Large intestine (tissue), 3 donors: ENCODE measurements at regions not wholly inside any gene's neighbourhood (a gene's known extent, or its start where the extent isn't known, plus 50 kb on each side); places are given as distances from the start of the nearest gene placed in this dataset.

Source experiments
- DNase-seq, 2 donors: peaks; one replicate each; pipeline versions ENCODE4 v3.0.0 to v3.0.0-alpha.2; 2013
- H3K27ac ChIP-seq: one replicate; pipeline ENCODE4 v1.5.1; 2013; ENCODE audit warnings: low read length
- H3K27me3 ChIP-seq: 2 replicates; pipeline ENCODE4 v1.6.1; 2013; ENCODE audit warnings: low read length; ENCODE audit not compliant: control insufficient read depth, insufficient read depth
- H3K36me3 ChIP-seq: 2 replicates; pipeline ENCODE4 v1.6.1; 2013; ENCODE audit warnings: low read length; ENCODE audit not compliant: control insufficient read depth, insufficient read depth
- H3K4me1 ChIP-seq: one replicate; pipeline ENCODE4 v1.6.1; 2013; ENCODE audit warnings: low read length; ENCODE audit not compliant: control insufficient read depth, insufficient read depth
- H3K4me3 ChIP-seq: one replicate; pipeline ENCODE4 v1.5.1; 2013; ENCODE audit warnings: low read length
- H3K9me3 ChIP-seq: one replicate; pipeline ENCODE4 v1.6.1; 2013; ENCODE audit warnings: mild to moderate bottlenecking, low read depth, low read length, moderate library complexity; ENCODE audit not compliant: control insufficient read depth
- WGBS: methylation state at CpG from one replicate; pipeline ENCODE4 v1.1.5; 2013; ENCODE audit warnings: low lambda C conversion rate; ENCODE audit not compliant: insufficient coverage; 5-methylcytosine and 5-hydroxymethylcytosine counted together

DNA sequence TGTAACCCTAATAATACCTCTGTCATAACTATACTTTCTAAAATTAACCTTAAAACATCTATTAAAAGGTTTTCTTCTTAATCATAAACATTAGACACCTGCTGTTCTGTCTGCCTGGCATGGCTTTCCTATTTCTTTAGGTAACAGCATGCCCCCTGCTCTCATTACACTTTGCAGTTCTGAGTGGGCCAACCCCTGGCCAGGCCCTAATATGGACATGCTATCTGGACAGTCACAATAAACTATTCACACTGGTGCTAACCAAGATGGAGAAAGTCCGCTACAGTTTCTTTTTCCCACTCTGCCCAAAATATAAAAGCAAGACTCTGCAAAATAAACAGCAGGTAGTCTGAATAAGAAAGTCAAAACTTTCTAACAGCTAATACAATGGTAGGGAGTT, 84.0 kb downstream of the ELAPOR2 start:
- H3K27ac ChIP-seq: no peak overlapping the region
- H3K36me3 ChIP-seq: no peaks in the 10 kb centered on the region
- WGBS: no CpG with 5 or more reads among the region's 1 CpG
- H3K4me3 ChIP-seq: no peak overlapping the region
- H3K9me3 ChIP-seq: no peaks in the 10 kb centered on the region
- no peak for DNase-seq
- H3K27me3 ChIP-seq: no peaks in the 10 kb centered on the region
- peaks cover 17% of the 10 kb centered on the region for H3K4me1 ChIP-seq

DNA sequence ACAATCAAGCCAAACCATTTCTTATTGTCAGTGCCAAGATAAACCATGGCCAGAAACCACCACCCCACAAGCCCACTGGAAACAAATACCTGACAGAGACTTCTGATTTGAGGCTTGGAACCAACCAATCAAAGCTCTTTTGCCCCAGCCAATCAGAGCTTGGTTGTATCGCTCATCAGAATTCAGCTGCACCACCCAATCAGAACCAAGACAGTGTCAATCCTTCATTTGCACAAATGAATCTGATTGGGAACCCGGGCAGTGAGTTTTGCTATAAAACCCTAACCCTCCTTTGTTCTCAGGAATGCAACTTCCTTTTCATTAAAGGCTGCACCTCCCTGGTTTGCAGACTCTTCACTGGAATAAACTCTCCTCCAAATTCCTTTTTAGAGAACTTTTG, 87.4 kb downstream of the ELAPOR2 start:
- Histone ChIP-seq H3K27ac (no peak overlapping the region), H3K27me3 (no peaks in the 10 kb centered on the region), H3K4me3 (no peak overlapping the region), H3K36me3 (no peaks in the 10 kb centered on the region), H3K9me3 (no peaks in the 10 kb centered on the region), H3K4me1 (peaks cover 6% of the 10 kb centered on the region)
- DNase-seq: no peak
- no CpG with 5 or more reads among the region's 2 CpGs for WGBS

DNA sequence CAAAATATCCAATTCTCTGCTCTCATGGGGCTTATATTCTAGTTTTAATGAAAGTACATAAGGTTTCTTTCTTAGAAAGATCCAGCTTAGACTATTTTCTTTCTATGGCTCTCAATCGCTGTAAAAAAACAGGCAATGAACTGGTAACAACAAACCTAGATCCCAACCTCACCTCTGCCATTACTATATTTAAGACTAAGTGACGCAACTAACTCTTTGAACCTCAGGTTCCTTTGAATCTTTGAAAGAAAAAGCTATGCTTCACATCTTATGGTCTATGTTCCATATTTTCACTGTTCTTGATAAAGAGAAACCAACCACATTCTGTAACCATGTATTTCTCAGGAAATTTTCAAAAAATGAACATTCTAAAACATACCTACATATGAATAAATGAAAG, 88.5 kb downstream of the ELAPOR2 start:
- Histone ChIP-seq H3K4me3 (no peak overlapping the region), H3K27ac (no peak overlapping the region), H3K36me3 (no peaks in the 10 kb centered on the region), H3K4me1 (peaks cover 6% of the 10 kb centered on the region), H3K9me3 (no peaks in the 10 kb centered on the region), H3K27me3 (no peaks in the 10 kb centered on the region)
- DNase-seq: no peak
- 100% methylated on average over 1 of the region's 2 CpGs for WGBS

DNA sequence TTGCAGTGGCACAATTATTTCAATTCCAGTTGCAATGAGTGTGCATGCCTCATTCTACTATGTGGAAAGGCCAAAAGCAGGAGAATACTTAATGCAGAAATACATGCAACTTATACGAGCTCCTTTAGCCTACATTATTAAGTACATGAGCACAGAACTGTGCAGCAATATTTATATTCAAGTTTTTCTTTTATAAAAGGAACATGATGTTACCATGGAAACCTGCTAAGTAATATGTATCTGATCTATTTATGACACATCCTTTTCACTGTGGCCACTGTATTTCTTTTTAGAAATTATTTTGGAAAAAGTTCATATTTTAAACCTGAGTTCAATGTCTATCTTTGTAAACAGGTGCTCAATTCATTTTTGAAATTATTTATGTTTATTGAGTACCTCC, 88.9 kb downstream of the ELAPOR2 start:
- no peak overlapping the region for H3K27ac ChIP-seq
- no peak overlapping the region for H3K4me3 ChIP-seq
- no peaks in the 10 kb centered on the region for H3K36me3 ChIP-seq
- DNase-seq: no peak
- H3K9me3 ChIP-seq: no peaks in the 10 kb centered on the region
- no peaks in the 10 kb centered on the region for H3K27me3 ChIP-seq
- peaks cover 2% of the 10 kb centered on the region for H3K4me1 ChIP-seq
- WGBS: no CpG with 5 or more reads among the region's 1 CpG

DNA sequence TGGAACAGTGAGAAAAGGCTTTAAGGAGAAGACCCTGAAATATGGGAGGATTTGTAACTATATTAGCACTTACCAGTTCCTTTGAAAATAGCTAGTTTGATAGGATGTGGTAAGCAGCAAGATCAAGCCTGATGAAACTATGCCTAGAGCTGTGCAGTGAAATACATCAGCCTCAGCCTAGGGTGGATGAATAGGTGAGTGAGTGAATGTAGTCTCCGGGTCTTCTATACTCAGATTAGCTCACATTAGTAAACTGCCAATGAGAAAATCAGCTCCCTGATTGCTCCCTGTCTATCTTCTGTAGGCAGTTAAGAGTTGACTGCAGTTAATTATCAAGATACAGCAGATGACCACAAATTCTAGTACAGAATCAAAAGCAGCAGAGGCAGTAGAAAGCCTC, 89.6 kb downstream of the ELAPOR2 start:
- no peak for DNase-seq
- Histone ChIP-seq H3K4me1 (no peaks in the 10 kb centered on the region), H3K9me3 (no peaks in the 10 kb centered on the region), H3K27ac (no peak overlapping the region), H3K4me3 (no peak overlapping the region), H3K36me3 (no peaks in the 10 kb centered on the region), H3K27me3 (no peaks in the 10 kb centered on the region)
- no CpG with 5 or more reads among the region's 1 CpG for WGBS

DNA sequence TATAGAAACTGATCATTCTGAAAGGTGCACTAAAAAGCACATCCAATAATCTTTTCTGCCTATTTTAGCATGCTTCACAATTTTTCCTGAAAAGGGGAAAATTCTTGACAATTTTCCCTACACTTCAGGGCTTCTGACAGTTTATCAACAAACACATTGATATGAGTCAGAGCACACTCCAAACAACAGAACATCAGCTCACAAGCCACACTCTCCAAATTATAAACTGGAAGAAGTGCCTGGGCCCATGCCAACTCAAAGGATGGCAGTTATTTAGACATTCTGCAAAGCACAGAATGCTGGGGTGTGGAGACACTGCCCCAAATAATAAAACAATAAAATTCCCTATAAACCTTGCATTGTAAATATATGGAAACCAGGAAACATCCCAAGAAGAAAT, 90.8 kb downstream of the ELAPOR2 start:
- H3K36me3 ChIP-seq: no peaks in the 10 kb centered on the region
- H3K9me3 ChIP-seq: no peaks in the 10 kb centered on the region
- no peak overlapping the region for H3K27ac ChIP-seq
- no peaks in the 10 kb centered on the region for H3K27me3 ChIP-seq
- no peak overlapping the region for H3K4me3 ChIP-seq
- H3K4me1 ChIP-seq: no peaks in the 10 kb centered on the region
- no peak for DNase-seq

DNA sequence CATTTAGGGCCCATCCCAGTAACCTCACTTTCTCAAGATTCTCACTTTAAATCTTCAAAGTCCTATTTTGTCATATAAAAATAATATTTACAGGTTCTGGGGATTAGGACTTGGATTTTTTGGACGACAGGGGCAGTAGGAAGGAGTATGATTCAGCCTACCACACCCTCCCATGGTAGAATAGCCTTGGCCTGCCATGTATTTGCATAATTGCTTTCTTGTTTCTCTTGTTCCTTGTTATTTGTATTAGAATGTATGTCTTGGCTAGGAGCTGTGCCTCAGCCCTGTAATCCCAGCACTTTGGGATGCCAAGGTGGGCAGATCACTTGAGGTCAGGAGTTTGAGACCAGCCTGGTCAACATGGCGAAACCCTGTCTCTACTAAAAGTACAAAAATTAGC, 92.5 kb downstream of the ELAPOR2 start:
- H3K4me3 ChIP-seq: no peak overlapping the region
- H3K4me1 ChIP-seq: no peaks in the 10 kb centered on the region
- no peak overlapping the region for H3K27ac ChIP-seq
- H3K27me3 ChIP-seq: no peaks in the 10 kb centered on the region
- no peaks in the 10 kb centered on the region for H3K9me3 ChIP-seq
- no peak for DNase-seq
- no CpG with 5 or more reads among the region's 2 CpGs for WGBS
- no peaks in the 10 kb centered on the region for H3K36me3 ChIP-seq

DNA sequence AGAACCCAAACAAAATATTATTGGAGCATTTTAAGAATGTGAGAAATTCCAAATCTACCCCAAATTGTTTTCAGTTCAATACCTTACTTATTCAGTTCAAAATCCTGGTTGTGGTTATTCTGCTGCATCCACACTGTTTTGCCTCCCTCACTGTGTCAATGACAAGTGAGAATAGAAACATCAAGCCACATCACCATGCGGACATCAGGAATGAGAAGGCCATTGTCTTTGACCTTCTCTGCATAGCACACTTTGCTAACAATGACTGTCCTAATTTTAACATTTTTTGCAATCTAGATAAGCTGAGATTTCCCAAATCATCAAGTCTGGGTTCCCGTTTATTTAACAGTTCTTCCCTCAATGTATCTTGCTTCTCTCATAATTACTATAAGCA, 93.7 kb downstream of the ELAPOR2 start:
- whole genome bisulfite sequencing: 71% methylated on average over 1 of the region's 2 CpGs
- Histone ChIP-seq H3K9me3 (no peaks in the 10 kb centered on the region), H3K27me3 (no peaks in the 10 kb centered on the region), H3K4me3 (no peak overlapping the region), H3K27ac (no peak overlapping the region), H3K4me1 (no peaks in the 10 kb centered on the region), H3K36me3 (no peaks in the 10 kb centered on the region)
- DNase-seq: no peak

DNA sequence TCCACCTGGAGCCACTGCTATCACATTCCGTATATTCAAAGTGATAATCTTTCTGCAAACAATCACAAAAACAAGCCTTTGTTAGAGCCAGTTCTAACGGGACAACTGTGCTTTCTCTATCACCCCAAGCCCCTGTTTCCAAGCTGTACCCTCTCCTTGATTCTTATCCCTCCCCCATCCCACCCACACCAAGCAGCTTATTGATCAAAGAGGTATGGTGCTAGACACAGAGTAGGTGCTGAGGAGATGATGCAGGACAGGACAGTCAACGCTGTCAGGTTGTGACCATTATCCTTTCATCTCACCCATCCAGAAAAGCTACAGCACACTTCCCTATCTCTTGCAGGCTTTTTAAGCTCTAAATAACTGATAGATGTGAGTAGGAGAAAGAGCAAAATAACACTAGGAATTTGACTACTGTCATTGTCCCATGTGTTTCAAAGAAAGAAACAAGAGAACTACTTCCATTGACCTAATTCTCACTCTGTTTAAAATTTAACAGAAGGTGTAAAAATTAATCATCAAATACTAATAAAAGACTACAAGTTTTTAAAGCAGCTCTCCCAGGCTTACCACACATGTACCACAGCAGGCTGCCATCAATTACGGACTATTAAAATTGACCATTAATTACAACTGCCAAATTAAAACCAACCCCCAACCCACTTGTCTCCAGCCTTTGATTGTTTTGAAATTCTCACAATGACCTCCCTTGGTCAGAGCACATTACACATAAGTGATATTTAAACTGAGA, 94.3 kb downstream of the ELAPOR2 start:
- DNase-seq: no peak
- WGBS: 0% methylated on average over 1 of the region's 4 CpGs
- no peaks in the 10 kb centered on the region for H3K27me3 ChIP-seq

DNA sequence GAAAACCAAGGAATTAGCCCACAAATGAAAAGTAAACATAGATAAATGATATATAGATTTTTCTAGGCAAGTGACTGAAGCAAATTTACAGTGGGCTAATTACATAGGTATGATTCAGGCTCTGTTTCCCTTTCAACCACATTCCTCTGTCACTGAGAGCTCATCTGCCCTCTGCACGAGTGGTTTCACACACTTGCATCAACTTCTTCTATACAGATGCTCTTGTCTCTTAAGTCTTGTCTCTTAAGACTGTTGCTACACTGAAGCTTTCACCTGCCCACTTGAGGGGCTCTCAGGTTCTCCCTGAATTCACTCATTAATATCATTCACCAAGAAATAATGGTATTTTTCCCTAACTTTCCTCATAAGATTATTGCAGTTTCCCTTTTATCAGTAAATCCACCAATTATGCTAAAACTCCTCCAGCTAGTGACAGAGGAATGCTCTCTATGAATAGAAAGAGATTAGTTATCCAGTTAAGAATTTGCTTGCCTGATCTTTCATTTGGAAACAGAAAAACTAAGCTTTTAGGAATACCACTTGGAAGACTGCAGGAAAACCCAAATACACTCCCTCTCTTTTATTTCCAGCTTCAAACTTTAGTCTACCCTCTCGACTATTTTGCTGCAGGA, 95.7 kb downstream of the ELAPOR2 start:
- no peak overlapping the region for H3K27ac ChIP-seq
- 57% methylated on average over 1 of the region's 2 CpGs for whole genome bisulfite sequencing
- no peak for DNase-seq
- no peaks in the 10 kb centered on the region for H3K36me3 ChIP-seq
- no peaks in the 10 kb centered on the region for H3K27me3 ChIP-seq
- H3K4me3 ChIP-seq: no peak overlapping the region
- H3K4me1 ChIP-seq: no peaks in the 10 kb centered on the region
- H3K9me3 ChIP-seq: no peaks in the 10 kb centered on the region

More for the DNA sequence above, 94.3 kb downstream of the ELAPOR2 start:
- Histone ChIP-seq H3K4me3 (no peak overlapping the region), H3K36me3 (no peaks in the 10 kb centered on the region), H3K4me1 (no peaks in the 10 kb centered on the region), H3K27ac (no peak overlapping the region), H3K9me3 (no peaks in the 10 kb centered on the region)

DNA sequence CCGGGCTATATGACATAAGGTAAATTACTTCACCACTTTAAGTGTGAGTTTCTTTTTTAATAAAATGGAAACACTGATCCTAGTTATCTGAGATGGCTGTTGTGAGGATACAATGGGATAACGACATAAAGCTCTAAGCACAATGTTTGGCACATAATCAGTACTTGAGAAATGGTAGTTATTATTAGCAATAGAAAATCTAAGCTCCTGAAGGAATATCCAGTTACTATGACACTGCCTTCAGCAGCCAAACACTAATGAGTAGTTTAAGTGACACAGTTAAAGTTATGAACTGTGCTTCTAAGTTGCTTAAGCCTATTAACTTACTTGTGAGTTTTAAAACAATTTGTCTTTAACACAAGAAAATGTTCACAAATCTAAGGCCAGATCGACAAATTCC, 96.8 kb downstream of the ELAPOR2 start:
- Histone ChIP-seq H3K4me1 (no peaks in the 10 kb centered on the region), H3K27ac (no peak overlapping the region), H3K4me3 (no peak overlapping the region), H3K9me3 (no peaks in the 10 kb centered on the region), H3K27me3 (no peaks in the 10 kb centered on the region), H3K36me3 (no peaks in the 10 kb centered on the region)
- DNase-seq: no peak
- WGBS: 92% methylated on average over 2 of the region's 3 CpGs
